NCI-H82 treated with DMSO at 0.1 percent for 48 hours (cell line): ENCODE measurements at regions not wholly inside any gene's neighbourhood (a gene's known extent, or its start where the extent isn't known, plus 50 kb on each side); places are given as distances from the start of the nearest gene placed in this dataset.
A peak's percentile ranks its signal among the peaks of the same experiment; 100 is the strongest.

Experiments
- DNase-seq: peaks from one replicate; lab custom pipeline; 2025; ENCODE audit not compliant: unreplicated experiment; lab: John Stamatoyannopoulos, UW

- no peak for DNase-seq
These were observed 173.2 kb upstream of the SOX4 start for GRCh38 chr6:21420146-21420878.

- DNase-seq = no peak
These were observed 172.6 kb upstream of the SOX4 start for GRCh38 chr6:21420926-21421325.

- peak; percentile 67 for DNase-seq
These were observed 170.3 kb upstream of the SOX4 start for GRCh38 chr6:21423106-21423854.

- DNase-seq = no peak
These were observed 166.6 kb upstream of the SOX4 start for GRCh38 chr6:21426841-21427490.

- no peak for DNase-seq
These were observed 164.3 kb upstream of the SOX4 start for GRCh38 chr6:21429291-21429690.

- DNase-seq = no peak
These were observed 162.0 kb upstream of the SOX4 start for GRCh38 chr6:21431526-21431925.

- DNase-seq = no peak
These were observed 156.9 kb upstream of the SOX4 start for GRCh38 chr6:21436625-21437024.

- no peak for DNase-seq
These were observed 156.0 kb upstream of the SOX4 start for GRCh38 chr6:21437581-21437980.

GRCh38 chr6:21438237-21438985 is 155.1 kb upstream of the SOX4 start:
- DNase-seq = no peak

GRCh38 chr6:21438986-21439352 is 154.6 kb upstream of the SOX4 start:
- no peak for DNase-seq

GRCh38 chr6:21441386-21441785 is 152.2 kb upstream of the SOX4 start:
- no peak for DNase-seq

- no peak for DNase-seq
These were observed 150.7 kb upstream of the SOX4 start for GRCh38 chr6:21442874-21443273.

GRCh38 chr6:21444711-21445260 is 148.8 kb upstream of the SOX4 start:
- DNase-seq = no peak

- DNase-seq = no peak
These were observed 145.6 kb upstream of the SOX4 start for GRCh38 chr6:21447987-21448386.

- DNase-seq = no peak
These were observed 145.0 kb upstream of the SOX4 start for GRCh38 chr6:21448485-21449109.

GRCh38 chr6:21450149-21450548 is 143.4 kb upstream of the SOX4 start:
- no peak for DNase-seq

GRCh38 chr6:21450628-21451027 is 142.9 kb upstream of the SOX4 start:
- no peak for DNase-seq

- DNase-seq = no peak
These were observed 142.0 kb upstream of the SOX4 start for GRCh38 chr6:21451546-21452013.

GRCh38 chr6:21454262-21454661 is 139.3 kb upstream of the SOX4 start:
- DNase-seq = no peak

GRCh38 chr6:21455071-21455470 is 138.5 kb upstream of the SOX4 start:
- no peak for DNase-seq

GRCh38 chr6:21457647-21458046 is 135.9 kb upstream of the SOX4 start:
- DNase-seq = no peak
